ENCODE measurements at regions not wholly inside any gene's neighbourhood (a gene's known extent, or its start where the extent isn't known, plus 50 kb on each side); places are given as distances from the start of the nearest gene placed in this dataset.

DNA sequence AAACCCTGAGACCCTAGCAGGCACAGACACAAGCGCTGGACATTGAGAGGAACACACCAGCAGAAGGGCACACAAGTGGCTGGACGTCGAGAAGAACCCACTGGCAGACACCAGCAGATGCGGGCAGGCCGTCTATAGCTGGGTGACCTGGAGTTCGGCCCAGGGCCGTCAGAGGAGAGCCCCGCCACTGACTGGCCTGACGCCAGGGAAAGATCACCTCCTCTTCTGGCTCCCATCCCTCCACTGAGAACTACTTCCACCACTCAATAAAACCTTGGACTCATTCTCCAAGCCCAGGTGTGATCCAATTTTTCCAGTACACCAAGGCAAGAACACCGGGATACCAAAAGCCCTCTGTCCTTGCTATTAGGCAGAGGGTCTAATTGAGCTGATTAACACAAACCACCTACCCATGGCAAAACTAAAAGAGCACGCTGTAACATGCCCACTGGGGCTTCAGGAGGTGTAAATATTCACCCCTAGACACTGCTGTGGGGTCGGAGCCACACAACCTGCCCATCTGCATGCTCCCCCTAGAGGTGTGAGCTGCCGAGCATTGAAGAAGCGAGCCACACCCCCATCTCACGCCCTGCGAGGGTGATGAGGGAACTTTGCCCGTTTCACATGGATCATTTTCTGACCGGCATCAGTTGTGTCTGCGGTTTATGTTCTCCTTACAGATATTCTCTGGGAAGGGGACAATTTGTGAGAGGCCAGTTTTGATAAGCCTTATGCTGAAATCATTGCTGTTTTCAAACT, 104.8 kb downstream of the HLX start:
- Mint-ChIP-seq H3K9me3 (ENCODE audit: unreplicated experiment) (no peaks in the 10 kb centered on the region), H3K27ac (ENCODE audit: unreplicated experiment) (no peak overlapping the region), H3K4me1 (ENCODE audit: low read depth, unreplicated experiment) (no peaks in the 10 kb centered on the region), H3K4me3 (ENCODE audit: unreplicated experiment) (no peak overlapping the region), H3K36me3 (ENCODE audit: insufficient read depth, unreplicated experiment) (no peaks in the 10 kb centered on the region), H3K27me3 (ENCODE audit: insufficient read depth, unreplicated experiment) (peaks cover 13% of the 10 kb centered on the region)
- DNase-seq: peak in 1 of 2 experiments; percentile 16
- ChIA-PET CTCF (no interaction called here), POLR2A (no interaction called here)
- no peaks in the 10 kb centered on the region for H3K4me1 ChIP-seq
- intact Hi-C loops (cut with micrococcal nuclease; ENCODE audit: unreplicated experiment): no loop called here
- no peaks in the 10 kb centered on the region for H3K36me3 ChIP-seq (ENCODE audit: control insufficient read depth, insufficient read depth, low read length)
- BruUV-seq (replicated peaks): no TSS peak
- no peaks in the 10 kb centered on the region for H3K27me3 ChIP-seq (replicated peaks; ENCODE audit: control insufficient read depth, insufficient read depth, low read length)
- no peaks in the 10 kb centered on the region for H3K9me3 ChIP-seq
- no peak overlapping the region for H3K4me3 ChIP-seq (ENCODE audit: low read depth, low read length)
- TF ChIP-seq, protein P1, sequence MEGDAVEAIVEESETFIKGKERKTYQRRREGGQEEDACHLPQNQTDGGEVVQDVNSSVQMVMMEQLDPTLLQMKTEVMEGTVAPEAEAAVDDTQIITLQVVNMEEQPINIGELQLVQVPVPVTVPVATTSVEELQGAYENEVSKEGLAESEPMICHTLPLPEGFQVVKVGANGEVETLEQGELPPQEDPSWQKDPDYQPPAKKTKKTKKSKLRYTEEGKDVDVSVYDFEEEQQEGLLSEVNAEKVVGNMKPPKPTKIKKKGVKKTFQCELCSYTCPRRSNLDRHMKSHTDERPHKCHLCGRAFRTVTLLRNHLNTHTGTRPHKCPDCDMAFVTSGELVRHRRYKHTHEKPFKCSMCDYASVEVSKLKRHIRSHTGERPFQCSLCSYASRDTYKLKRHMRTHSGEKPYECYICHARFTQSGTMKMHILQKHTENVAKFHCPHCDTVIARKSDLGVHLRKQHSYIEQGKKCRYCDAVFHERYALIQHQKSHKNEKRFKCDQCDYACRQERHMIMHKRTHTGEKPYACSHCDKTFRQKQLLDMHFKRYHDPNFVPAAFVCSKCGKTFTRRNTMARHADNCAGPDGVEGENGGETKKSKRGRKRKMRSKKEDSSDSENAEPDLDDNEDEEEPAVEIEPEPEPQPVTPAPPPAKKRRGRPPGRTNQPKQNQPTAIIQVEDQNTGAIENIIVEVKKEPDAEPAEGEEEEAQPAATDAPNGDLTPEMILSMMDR (IDR thresholded peaks at IDR 0.05; ENCODE audit: insufficient read depth in 1 of 2, low read depth in 1 of 2, low read length in 1 of 2, severe bottlenecking in 1 of 2, unreplicated experiment in 1 of 2): peak; percentile 27 to 34

DNA sequence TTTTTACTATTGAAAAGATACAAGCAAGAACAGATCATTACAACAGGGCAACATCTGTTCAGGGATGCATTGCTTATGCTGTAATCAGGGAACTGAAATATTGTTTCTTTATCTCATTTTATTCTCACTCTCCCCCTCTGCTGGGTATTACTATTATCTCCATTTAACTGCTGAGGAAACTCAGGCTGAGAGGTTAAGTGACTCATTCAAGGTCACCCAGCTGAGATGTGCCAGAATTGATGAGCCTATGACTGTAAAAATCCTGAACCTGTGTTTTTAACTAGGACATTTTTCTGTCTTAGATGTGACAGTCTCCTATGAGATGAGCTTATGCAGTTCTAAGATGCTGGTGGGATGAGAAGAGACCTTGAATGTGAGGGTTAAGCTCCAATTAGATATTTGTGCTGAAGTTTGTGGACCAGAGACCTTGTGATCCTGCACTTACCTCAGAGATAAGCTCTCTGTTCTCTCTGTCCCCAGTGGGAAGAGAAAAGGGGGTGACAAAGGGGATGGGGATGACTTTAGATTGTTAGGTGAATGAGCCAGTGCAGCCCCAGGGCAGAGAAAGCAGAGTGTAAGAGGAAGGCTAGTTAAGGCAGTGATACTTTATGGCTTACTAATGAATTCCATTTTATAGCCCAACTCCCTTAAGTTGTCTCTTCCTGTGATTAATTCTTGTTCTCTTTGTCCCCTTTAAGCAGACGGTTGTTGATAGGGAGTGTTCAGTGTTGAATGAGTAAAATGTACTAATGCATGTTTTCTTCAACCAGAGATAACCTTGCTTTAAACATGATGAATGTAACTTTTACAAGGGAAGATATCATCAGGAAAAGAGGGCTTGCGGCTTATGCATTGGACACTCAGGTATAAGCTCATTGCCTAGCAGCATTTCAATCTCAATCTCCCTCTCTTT, 111.4 kb downstream of the HLX start:
- Histone ChIP-seq H3K4me1 (no peaks in the 10 kb centered on the region), H3K4me3 (ENCODE audit: low read depth, low read length) (no peak overlapping the region), H3K9me3 (no peaks in the 10 kb centered on the region), H3K36me3 (ENCODE audit: control insufficient read depth, insufficient read depth, low read length) (no peaks in the 10 kb centered on the region), H3K27me3 (replicated peaks; ENCODE audit: control insufficient read depth, insufficient read depth, low read length) (no peaks in the 10 kb centered on the region)
- TF ChIP-seq, protein P1 (IDR thresholded peaks at IDR 0.05; ENCODE audit: insufficient read depth in 1 of 2, low read depth in 1 of 2, low read length in 1 of 2, severe bottlenecking in 1 of 2, unreplicated experiment in 1 of 2): no peak
- intact Hi-C loops (cut with micrococcal nuclease; ENCODE audit: unreplicated experiment): no loop called here
- DNase-seq: no peak
- Mint-ChIP-seq H3K9me3 (ENCODE audit: unreplicated experiment) (no peaks in the 10 kb centered on the region), H3K36me3 (ENCODE audit: insufficient read depth, unreplicated experiment) (no peaks in the 10 kb centered on the region), H3K27ac (ENCODE audit: unreplicated experiment) (no peak overlapping the region), H3K4me3 (ENCODE audit: unreplicated experiment) (no peak overlapping the region), H3K4me1 (ENCODE audit: low read depth, unreplicated experiment) (no peaks in the 10 kb centered on the region), H3K27me3 (ENCODE audit: insufficient read depth, unreplicated experiment) (peaks cover 7% of the 10 kb centered on the region)
- POLR2A ChIA-PET: no interaction called here
- CTCF ChIA-PET: no interaction called here
- BruUV-seq (replicated peaks): no TSS peak

DNA sequence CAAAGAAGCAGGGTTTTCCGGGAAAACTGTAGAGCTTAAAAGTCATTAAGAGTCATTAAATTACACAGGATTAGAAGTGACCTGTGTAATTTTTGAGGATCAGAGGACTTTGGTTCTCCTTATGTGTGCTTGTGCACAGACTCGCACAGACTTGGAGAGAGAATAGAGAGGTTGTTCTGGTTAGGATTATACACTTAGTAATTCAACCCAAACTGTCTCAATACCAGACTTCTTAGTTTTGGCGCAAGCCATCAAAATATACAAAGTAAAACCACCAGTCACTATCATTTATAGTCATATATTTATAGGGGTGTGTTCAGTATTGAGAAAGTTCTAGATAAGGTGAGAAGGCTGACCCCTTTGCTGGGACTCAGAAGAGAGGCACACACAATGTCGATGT, 112.3 kb downstream of the HLX start:
- no peak for DNase-seq
- no peaks in the 10 kb centered on the region for H3K9me3 Mint-ChIP-seq (ENCODE audit: unreplicated experiment)
- Histone ChIP-seq H3K4me3 (ENCODE audit: low read depth, low read length) (no peak overlapping the region), H3K36me3 (ENCODE audit: control insufficient read depth, insufficient read depth, low read length) (no peaks in the 10 kb centered on the region), H3K27me3 (replicated peaks; ENCODE audit: control insufficient read depth, insufficient read depth, low read length) (no peaks in the 10 kb centered on the region), H3K4me1 (no peaks in the 10 kb centered on the region), H3K9me3 (no peaks in the 10 kb centered on the region)
- H3K27ac Mint-ChIP-seq (ENCODE audit: unreplicated experiment): no peak overlapping the region
- H3K27me3 Mint-ChIP-seq (ENCODE audit: insufficient read depth, unreplicated experiment): peaks cover 7% of the 10 kb centered on the region
- CTCF ChIA-PET: no interaction called here
- no peaks in the 10 kb centered on the region for H3K4me1 Mint-ChIP-seq (ENCODE audit: low read depth, unreplicated experiment)
- TF ChIP-seq, protein P1 (IDR thresholded peaks at IDR 0.05; ENCODE audit: insufficient read depth in 1 of 2, low read depth in 1 of 2, low read length in 1 of 2, severe bottlenecking in 1 of 2, unreplicated experiment in 1 of 2): no peak
- intact Hi-C loops (cut with micrococcal nuclease; ENCODE audit: unreplicated experiment): no loop called here
- no peaks in the 10 kb centered on the region for H3K36me3 Mint-ChIP-seq (ENCODE audit: insufficient read depth, unreplicated experiment)
- BruUV-seq (replicated peaks): no TSS peak
- H3K4me3 Mint-ChIP-seq (ENCODE audit: unreplicated experiment): no peak overlapping the region
- POLR2A ChIA-PET: no interaction called here

Measured in Caco-2 (cell line).